Activated CD8-positive, alpha-beta T cell treated with anti-CD3 and anti-CD28 coated beads for 36 hours (primary cell): ENCODE measurements at regions not wholly inside any gene's neighbourhood (a gene's known extent, or its start where the extent isn't known, plus 50 kb on each side); places are given as distances from the start of the nearest gene placed in this dataset.

Experiments
- ATAC-seq: fragments of 200-7000 bp; cut with Tn5 transposase; one replicate; pipeline ENCODE4 v1.10.0; 2021; ENCODE audit warnings: mild to moderate bottlenecking, moderate library complexity
- CTCF ChIA-PET: fragments of 350-600 bp; sonication (Branson Sonifier 250); formaldehyde crosslinking; loops from one replicate; lab custom pipeline; 2021; ENCODE audit warnings: antibody characterized with exemption; lab: Charles Lee
- POLR2A ChIA-PET: fragments of 350-600 bp; sonication (Branson Sonifier 250); formaldehyde crosslinking; loops from one replicate; lab custom pipeline; 2021; ENCODE audit warnings: antibody characterized with exemption; lab: Charles Lee
- DNase-seq: peaks from one replicate; pipeline ENCODE4 v3.0.0-alpha.2; 2020
- H3K27ac Mint-ChIP-seq: one replicate; pipeline ENCODE4 v1.8.0; 2021; ENCODE audit warnings: mild to moderate bottlenecking, mixed read lengths
- H3K27me3 Mint-ChIP-seq: one replicate; pipeline ENCODE4 v1.8.0; 2021; ENCODE audit warnings: mixed read lengths
- H3K36me3 Mint-ChIP-seq: one replicate; pipeline ENCODE4 v1.8.0; 2021; ENCODE audit warnings: low read depth, mixed read lengths
- H3K4me1 Mint-ChIP-seq: one replicate; pipeline ENCODE4 v1.8.0; 2021; ENCODE audit warnings: low read depth, mixed read lengths
- H3K4me3 Mint-ChIP-seq: one replicate; pipeline ENCODE4 v1.8.0; 2021; ENCODE audit warnings: mild to moderate bottlenecking, moderate library complexity, mixed read lengths
- H3K9me3 Mint-ChIP-seq: one replicate; pipeline ENCODE4 v1.8.0; 2021; ENCODE audit warnings: mixed read lengths
- CTCF ChIP-seq: fragments of 200-600 bp; IDR thresholded peaks from one replicate; pipeline ENCODE4 v1.8.0; 2022; ENCODE audit warnings: antibody characterized with exemption, mild to moderate bottlenecking
- intact Hi-C: fragments of 100-400 bp; cut with micrococcal nuclease; formaldehyde crosslinking; loops from one replicate; pipeline ENCODE4 v1.10.0; 2022

GRCh38 chr20:12715991-12716680 lies 292.6 kb upstream of the SPTLC3 start:
- ChIA-PET POLR2A (no interaction called here), CTCF (no interaction called here)
- intact Hi-C loops: no loop called here
- ATAC-seq (no peak), DNase-seq (no peak)
- H3K27me3 Mint-ChIP-seq: no peaks in the 10 kb centered on the region
- TF ChIP-seq CTCF: no peak
- H3K9me3 Mint-ChIP-seq: no peaks in the 10 kb centered on the region
- H3K36me3 Mint-ChIP-seq: no peaks in the 10 kb centered on the region
- no peak overlapping the region for H3K4me3 Mint-ChIP-seq
- H3K4me1 Mint-ChIP-seq: no peaks in the 10 kb centered on the region
- H3K27ac Mint-ChIP-seq: no peak overlapping the region

GRCh38 chr20:12717061-12717460 lies 291.7 kb upstream of the SPTLC3 start:
- POLR2A ChIA-PET: no interaction called here
- no peak for ATAC-seq
- no peak overlapping the region for H3K4me3 Mint-ChIP-seq
- TF ChIP-seq CTCF: no peak
- intact Hi-C loops: no loop called here
- CTCF ChIA-PET: no interaction called here
- no peak for DNase-seq
- no peaks in the 10 kb centered on the region for H3K36me3 Mint-ChIP-seq
- no peaks in the 10 kb centered on the region for H3K4me1 Mint-ChIP-seq
- H3K27ac Mint-ChIP-seq: no peak overlapping the region
- H3K27me3 Mint-ChIP-seq: no peaks in the 10 kb centered on the region
- H3K9me3 Mint-ChIP-seq: no peaks in the 10 kb centered on the region

GRCh38 chr20:12718619-12719018 lies 290.2 kb upstream of the SPTLC3 start:
- POLR2A ChIA-PET: no interaction called here
- Mint-ChIP-seq H3K9me3 (peaks cover 6% of the 10 kb centered on the region), H3K27me3 (no peaks in the 10 kb centered on the region), H3K36me3 (no peaks in the 10 kb centered on the region), H3K27ac (no peak overlapping the region), H3K4me3 (no peak overlapping the region), H3K4me1 (no peaks in the 10 kb centered on the region)
- DNase-seq (no peak), ATAC-seq (no peak)
- CTCF ChIA-PET: no interaction called here
- TF ChIP-seq CTCF: no peak
- intact Hi-C loops: no loop called here

- intact Hi-C loops: no loop called here
- no peaks in the 10 kb centered on the region for H3K27me3 Mint-ChIP-seq
- peaks cover 6% of the 10 kb centered on the region for H3K9me3 Mint-ChIP-seq
- ChIA-PET CTCF (no interaction called here), POLR2A (no interaction called here)
- no peak overlapping the region for H3K27ac Mint-ChIP-seq
- ATAC-seq (no peak), DNase-seq (no peak)
- H3K4me1 Mint-ChIP-seq: no peaks in the 10 kb centered on the region
- H3K36me3 Mint-ChIP-seq: no peaks in the 10 kb centered on the region
- no peak overlapping the region for H3K4me3 Mint-ChIP-seq
- no peak for TF ChIP-seq CTCF
Observed at GRCh38 chr20:12721636-12722035, 287.1 kb upstream of the SPTLC3 start.

- CTCF ChIA-PET: no interaction called here
- H3K4me1 Mint-ChIP-seq: no peaks in the 10 kb centered on the region
- no peak for ATAC-seq
Observed at GRCh38 chr20:12722091-12722490, 286.7 kb upstream of the SPTLC3 start.

More at GRCh38 chr20:12722091-12722490, 286.7 kb upstream of the SPTLC3 start:
- Mint-ChIP-seq H3K27me3 (no peaks in the 10 kb centered on the region), H3K27ac (no peak overlapping the region), H3K9me3 (peaks cover 6% of the 10 kb centered on the region), H3K4me3 (no peak overlapping the region), H3K36me3 (no peaks in the 10 kb centered on the region)
- intact Hi-C loops: no loop called here
- POLR2A ChIA-PET: no interaction called here
- DNase-seq: no peak
- TF ChIP-seq CTCF: no peak
